ENCODE measurements at regions not wholly inside any gene's neighbourhood (a gene's known extent, or its start where the extent isn't known, plus 50 kb on each side); places are given as distances from the start of the nearest gene placed in this dataset.

- Histone ChIP-seq H3K4me3 (no peak overlapping the region), H3K27me3 (no peaks in the 10 kb centered on the region), H3K4me1 (peaks cover 0 to 8% (median 3%) of the 10 kb centered on the region in 4 donors), H3K36me3 (no peaks in the 10 kb centered on the region), H3K27ac (no peak overlapping the region), H3K9me3 (no peaks in the 10 kb centered on the region)
- ATAC-seq = peak in 1 of 4 donors; percentile 28
- no peak for TF ChIP-seq CTCF (IDR thresholded peaks at IDR 0.05)
- TF ChIP-seq POLR2A (IDR thresholded peaks at IDR 0.05) = no peak
- DNase-seq = no peak
- intact Hi-C loops (cut with DNase I) = no loop called here
- 4% methylated on average over 1 of the region's 1 CpG for WGBS (ENCODE audit: insufficient coverage, low coverage, low lambda C conversion rate, missing lambda C conversion rate)
These were observed 514.7 kb upstream of the CHORDC1 start for GRCh38 chr11:90737444-90738050.

- H3K36me3 ChIP-seq = no peaks in the 10 kb centered on the region
- 57% methylated on average over 1 of the region's 2 CpGs for WGBS (ENCODE audit: insufficient coverage, low coverage, low lambda C conversion rate, missing lambda C conversion rate)
- H3K4me3 ChIP-seq = no peak overlapping the region
- no peak overlapping the region for H3K27ac ChIP-seq
- H3K27me3 ChIP-seq = no peaks in the 10 kb centered on the region
- DNase-seq (no peak), ATAC-seq (no peak)
- TF ChIP-seq CTCF (IDR thresholded peaks at IDR 0.05) = no peak
- no peak for TF ChIP-seq POLR2A (IDR thresholded peaks at IDR 0.05)
- intact Hi-C loops (cut with DNase I) = no loop called here
- no peaks in the 10 kb centered on the region for H3K9me3 ChIP-seq
- peaks cover 0 to 3% (median 1%) of the 10 kb centered on the region in 4 donors for H3K4me1 ChIP-seq
These were observed 509.6 kb upstream of the CHORDC1 start for GRCh38 chr11:90732486-90732885.

GRCh38 chr11:90723475-90723874 is 500.6 kb upstream of the CHORDC1 start:
- DNase-seq (no peak), ATAC-seq (no peak)
- TF ChIP-seq POLR2A (IDR thresholded peaks at IDR 0.05) (no peak), CTCF (IDR thresholded peaks at IDR 0.05) (no peak)
- no peaks in the 10 kb centered on the region for H3K9me3 ChIP-seq
- H3K36me3 ChIP-seq = no peaks in the 10 kb centered on the region
- H3K4me1 ChIP-seq = no peaks in the 10 kb centered on the region
- H3K27me3 ChIP-seq = no peaks in the 10 kb centered on the region
- H3K27ac ChIP-seq = no peak overlapping the region
- H3K4me3 ChIP-seq = no peak overlapping the region
- WGBS (ENCODE audit: insufficient coverage, low coverage, low lambda C conversion rate, missing lambda C conversion rate) = 96% methylated on average over 3 of the region's 3 CpGs
- intact Hi-C loops (cut with DNase I) = no loop called here

- no peak overlapping the region for H3K27ac ChIP-seq
- no peaks in the 10 kb centered on the region for H3K9me3 ChIP-seq
- H3K4me3 ChIP-seq = no peak overlapping the region
- no peaks in the 10 kb centered on the region for H3K36me3 ChIP-seq
- intact Hi-C loops (cut with DNase I) = no loop called here
- peak in 1 of 4 donors; percentile 63 for ATAC-seq
- no peak for DNase-seq
- no peaks in the 10 kb centered on the region for H3K4me1 ChIP-seq
- TF ChIP-seq POLR2A (IDR thresholded peaks at IDR 0.05) (no peak), CTCF (IDR thresholded peaks at IDR 0.05) (no peak)
- no peaks in the 10 kb centered on the region for H3K27me3 ChIP-seq
- 49% methylated on average over 3 of the region's 3 CpGs for WGBS (ENCODE audit: insufficient coverage, low coverage, low lambda C conversion rate, missing lambda C conversion rate)
These were observed 499.8 kb upstream of the CHORDC1 start for GRCh38 chr11:90722552-90723190.
